GM18951 (cell line): ENCODE measurements at regions not wholly inside any gene's neighbourhood (a gene's known extent, or its start where the extent isn't known, plus 50 kb on each side); places are given as distances from the start of the nearest gene placed in this dataset.
"Not testable (repeated sequence)": the region's sequence is repeated elsewhere in the genome, so short reads cannot be mapped to it uniquely, and the experiment has no call there.

ENCODE experiments used
- POLR2A ChIP-seq: IDR thresholded peaks from 4 replicates; pipeline ENCODE4 v1.6.1; 2011; ENCODE audit warnings: mild to moderate bottlenecking; ENCODE audit not compliant: insufficient read length, insufficient read depth; ENCODE audit errors: extremely low read depth
- in situ Hi-C: fragments of 300-500 bp; cut with MboI; formaldehyde crosslinking; loops from one replicate; pipeline ENCODE4 v1.12.0; 2022; ENCODE audit warnings: low sequenced_read_pairs, mixed read lengths, inconsistent platforms; ENCODE audit not compliant: unreplicated experiment

GRCh38 chr6:74597840-74598239 lies 608.0 kb downstream of the COL12A1 start:
- in situ Hi-C loops: no loop called here
- TF ChIP-seq POLR2A: no peak

- in situ Hi-C loops: no loop called here
- no peak for TF ChIP-seq POLR2A
Measured at GRCh38 chr6:74597266-74597665, 608.6 kb downstream of the COL12A1 start.

- in situ Hi-C loops: no loop called here
Measured at GRCh38 chr6:74596588-74596987, 609.3 kb downstream of the COL12A1 start.

GRCh38 chr6:74594350-74594749 lies 611.5 kb downstream of the COL12A1 start:
- in situ Hi-C loops: not testable (repeated sequence)

More at GRCh38 chr6:74596588-74596987, 609.3 kb downstream of the COL12A1 start:
- TF ChIP-seq POLR2A: no peak

DNA sequence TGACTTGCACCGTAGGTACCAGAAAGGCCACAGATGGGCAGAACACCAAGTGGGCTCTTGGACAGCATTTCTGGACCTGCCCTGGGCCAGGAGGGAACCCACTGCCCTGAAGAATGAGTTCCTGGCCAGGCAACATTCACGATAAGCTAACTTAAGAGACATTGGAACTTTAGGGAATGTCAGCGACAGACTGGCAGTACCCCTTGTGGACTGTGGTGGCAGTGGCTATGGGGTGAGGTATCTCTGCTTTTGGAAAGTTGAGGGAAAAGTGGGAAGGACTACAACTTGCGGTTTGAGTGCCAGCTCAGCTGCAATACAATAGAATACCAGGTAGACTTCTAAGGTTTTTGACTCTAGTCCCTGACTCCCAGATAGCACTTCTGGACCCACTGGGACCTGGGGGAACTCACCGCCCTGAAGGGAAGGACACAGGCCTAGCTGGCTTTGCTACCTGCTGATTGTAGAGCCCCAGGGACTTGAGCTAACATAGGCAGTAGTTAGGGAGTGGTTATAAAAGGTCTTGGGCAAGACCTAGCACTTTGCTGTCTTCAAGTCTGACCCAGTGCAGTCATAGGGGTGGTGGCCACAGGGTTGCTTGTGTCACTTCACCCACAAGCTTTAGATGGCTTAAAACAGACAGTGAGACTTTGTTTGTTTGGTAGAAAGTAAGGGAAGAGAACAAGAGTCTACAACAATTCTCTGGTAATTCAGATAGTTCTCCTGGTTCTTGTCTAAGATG lies 617.6 kb downstream of the COL12A1 start:
- in situ Hi-C loops: no loop called here
- no peak for TF ChIP-seq POLR2A

- TF ChIP-seq POLR2A: no peak
- in situ Hi-C loops: no loop called here
Measured at GRCh38 chr6:74587386-74587785, 618.5 kb downstream of the COL12A1 start.

GRCh38 chr6:74585753-74586152 lies 620.1 kb downstream of the COL12A1 start:
- no peak for TF ChIP-seq POLR2A
- in situ Hi-C loops: no loop called here

GRCh38 chr6:74581681-74582080 lies 624.2 kb downstream of the COL12A1 start:
- no peak for TF ChIP-seq POLR2A
- in situ Hi-C loops: no loop called here

DNA sequence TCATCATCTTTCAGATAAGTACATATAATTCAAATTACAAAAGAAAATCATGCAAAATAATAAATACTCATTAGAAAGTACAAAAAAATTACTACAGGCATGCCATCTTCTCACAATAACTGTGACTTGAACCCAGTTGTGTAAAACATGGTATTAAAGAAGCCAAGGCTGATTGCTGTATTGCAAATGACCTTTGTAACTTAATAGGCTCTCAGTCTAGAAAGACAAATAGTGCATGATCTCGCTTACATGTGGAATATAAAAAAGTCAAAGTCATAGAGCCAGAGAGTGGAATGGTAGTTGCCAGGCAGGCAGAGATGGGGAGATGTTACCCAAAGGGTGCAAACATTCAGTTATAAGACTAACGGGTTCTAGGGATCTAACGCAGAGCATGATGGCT lies 626.1 kb downstream of the COL12A1 start:
- no peak for TF ChIP-seq POLR2A
- in situ Hi-C loops: no loop called here

DNA sequence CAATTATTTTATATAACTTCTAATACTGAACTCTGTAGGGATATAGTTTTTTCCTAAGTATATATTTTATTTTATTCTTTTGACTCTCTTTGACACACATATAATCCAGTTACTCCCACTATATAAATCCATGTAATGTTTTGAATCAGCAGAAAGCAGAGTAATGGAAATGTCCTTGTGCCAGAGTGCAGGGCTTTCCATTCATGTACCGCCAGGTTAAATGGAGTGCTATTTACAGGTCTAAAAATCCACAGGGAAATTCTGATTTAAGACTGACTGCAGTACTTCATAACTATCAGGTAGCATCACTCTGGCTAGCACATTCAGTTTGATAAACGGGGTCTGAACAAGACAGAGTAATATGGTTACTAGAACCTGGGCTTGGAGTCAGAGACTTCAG lies 626.8 kb downstream of the COL12A1 start:
- no peak for TF ChIP-seq POLR2A
- in situ Hi-C loops: no loop called here

DNA sequence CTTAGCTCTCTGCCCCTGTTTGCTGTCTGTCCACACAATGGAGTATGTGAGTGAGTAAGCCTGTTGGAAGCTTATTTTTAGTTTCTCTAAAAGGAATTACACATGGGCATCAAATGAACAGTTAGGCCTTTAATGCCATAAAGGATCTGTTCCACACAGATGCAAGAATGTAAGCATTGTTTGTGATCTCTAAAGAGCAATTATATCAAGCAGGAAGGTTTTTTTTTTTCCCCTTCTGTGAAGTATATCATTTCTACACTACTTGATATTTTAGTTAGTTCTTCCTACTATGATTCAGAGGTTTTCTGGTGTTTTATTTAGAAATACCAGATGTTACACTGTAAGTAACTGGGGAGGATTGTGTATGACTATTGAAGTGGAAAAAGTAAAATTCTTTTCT lies 627.5 kb downstream of the COL12A1 start:
- in situ Hi-C loops: no loop called here
- TF ChIP-seq POLR2A: no peak

- TF ChIP-seq POLR2A: no peak
- in situ Hi-C loops: no loop called here
Measured at GRCh38 chr6:74577619-74578018, 628.2 kb downstream of the COL12A1 start.

GRCh38 chr6:74574794-74575193 lies 631.1 kb downstream of the COL12A1 start:
- in situ Hi-C loops: no loop called here

DNA sequence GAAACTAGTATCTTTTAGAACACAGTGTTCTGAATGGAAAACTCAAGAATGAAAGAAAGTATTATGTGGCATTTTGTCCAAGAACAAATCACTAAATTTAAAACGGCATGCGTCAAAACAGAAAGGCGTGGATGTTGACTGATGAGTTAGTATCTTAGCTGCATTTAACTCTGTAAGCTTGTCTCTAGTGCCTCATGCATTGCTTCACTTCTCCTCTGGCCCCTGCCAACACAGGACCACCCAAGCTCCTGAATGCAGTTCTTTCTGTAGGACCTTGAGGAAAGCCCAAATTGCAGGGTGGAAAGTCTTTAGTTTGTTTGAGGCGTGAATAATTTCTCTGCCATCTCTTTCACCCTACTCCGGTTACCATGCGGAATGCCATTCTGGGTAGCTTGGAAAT lies 632.2 kb downstream of the COL12A1 start:
- in situ Hi-C loops: no loop called here
- TF ChIP-seq POLR2A: no peak

More at GRCh38 chr6:74574794-74575193, 631.1 kb downstream of the COL12A1 start:
- TF ChIP-seq POLR2A: no peak

DNA sequence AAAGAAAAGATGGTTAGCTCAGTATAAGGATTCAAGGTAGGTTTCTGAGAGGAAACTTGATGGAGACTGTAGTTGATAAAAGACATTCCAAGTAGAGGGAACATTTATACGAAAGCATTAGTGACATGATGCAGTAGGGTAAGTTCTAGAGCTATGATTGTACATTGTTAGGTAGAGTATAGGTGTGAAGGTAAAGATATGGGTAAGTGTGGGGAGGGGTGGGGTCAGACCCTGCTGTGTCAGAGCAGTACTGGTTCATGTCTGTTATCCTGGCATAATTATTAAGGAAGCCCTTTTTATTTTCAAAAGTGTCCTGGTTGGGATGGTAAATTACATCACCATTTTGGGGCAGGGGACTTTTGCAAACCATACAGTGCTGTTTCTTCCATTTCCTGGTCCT lies 635.8 kb downstream of the COL12A1 start:
- TF ChIP-seq POLR2A: no peak
- in situ Hi-C loops: no loop called here
